ENCODE measurements at regions not wholly inside any gene's neighbourhood (a gene's known extent, or its start where the extent isn't known, plus 50 kb on each side); places are given as distances from the start of the nearest gene placed in this dataset.
"Not testable (repeated sequence)": the region's sequence is repeated elsewhere in the genome, so short reads cannot be mapped to it uniquely, and the experiment has no call there.

DNA sequence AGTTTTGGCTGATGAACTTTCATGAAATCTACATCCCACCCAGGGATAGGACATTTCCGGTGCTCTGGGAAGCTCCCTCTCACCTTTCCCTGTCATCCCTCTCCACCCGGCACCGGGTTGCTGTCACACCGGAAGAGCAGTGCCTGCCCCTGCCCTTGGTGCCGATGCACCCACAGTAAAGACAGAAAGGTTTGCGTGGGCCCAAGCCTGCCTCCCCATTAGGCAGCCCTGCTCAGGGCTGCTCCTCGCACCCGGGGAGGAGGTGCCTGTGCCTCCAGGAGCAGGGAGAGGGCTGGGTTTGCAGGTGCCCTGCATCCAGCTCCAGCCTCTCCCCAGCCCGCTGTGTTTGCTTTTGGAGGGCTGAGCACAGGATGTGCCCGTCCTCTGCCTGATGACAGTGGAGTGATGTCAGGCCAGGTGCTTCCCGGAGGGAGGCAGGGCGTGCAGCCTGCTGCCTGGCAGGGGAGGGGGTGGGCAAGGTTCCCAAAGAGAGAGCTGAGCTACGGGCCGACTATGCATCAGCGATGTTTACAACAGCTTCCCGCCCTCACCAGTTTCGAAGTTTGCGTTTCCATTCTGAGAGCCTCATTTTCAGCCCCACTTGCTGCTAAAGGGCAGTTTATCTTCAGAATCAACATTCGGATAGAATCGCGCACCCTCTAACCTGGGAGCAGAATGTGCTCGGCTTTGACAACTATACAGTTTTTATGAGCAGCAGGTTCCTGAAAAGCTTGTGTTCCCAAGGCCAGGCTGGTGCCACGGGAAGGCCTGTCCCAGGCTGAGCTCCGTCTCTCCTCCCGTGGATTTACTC, 83.2 kb upstream of the CLDN5 start:
- no peak overlapping the region for H3K4me3 ChIP-seq (replicated peaks; ENCODE audit: low read depth, low read length)
- no peak for TF ChIP-seq CTCF (IDR thresholded peaks at IDR 0.05; ENCODE audit: low read depth, low read length, missing control alignments)
- DNase-seq (ENCODE audit: extremely low read depth, low read depth), result no peak

GRCh38 chr22:19608003-19608690, 83.9 kb upstream of the CLDN5 start:
- no peak for TF ChIP-seq CTCF (IDR thresholded peaks at IDR 0.05; ENCODE audit: low read depth, low read length, missing control alignments)
- DNase-seq (ENCODE audit: extremely low read depth, low read depth), result no peak
- H3K4me3 ChIP-seq (replicated peaks; ENCODE audit: low read depth, low read length), result no peak overlapping the region

DNA sequence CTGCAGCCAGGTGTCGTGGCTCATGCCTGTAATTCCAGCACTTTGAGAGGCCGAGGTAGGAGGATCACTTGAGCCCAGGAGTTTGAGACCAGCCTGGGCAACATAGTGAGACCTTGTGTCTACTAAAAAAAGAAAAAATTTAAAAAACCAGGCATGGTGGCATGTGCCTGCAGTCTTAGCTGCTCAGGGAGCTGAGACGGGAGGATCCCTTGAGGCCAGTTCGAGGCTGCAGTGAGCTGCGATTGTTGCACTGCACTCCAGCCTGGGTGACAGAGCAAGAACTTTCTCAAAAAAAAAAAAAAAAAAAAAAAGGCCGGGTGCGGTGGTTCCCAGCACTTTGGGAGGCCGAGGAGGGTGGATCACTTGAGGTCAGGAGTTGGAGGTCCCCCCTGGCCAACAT, 85.5 kb upstream of the CLDN5 start:
- not testable (repeated sequence) for H3K4me3 ChIP-seq (replicated peaks; ENCODE audit: low read depth, low read length); DNase-seq (ENCODE audit: extremely low read depth, low read depth)

DNA sequence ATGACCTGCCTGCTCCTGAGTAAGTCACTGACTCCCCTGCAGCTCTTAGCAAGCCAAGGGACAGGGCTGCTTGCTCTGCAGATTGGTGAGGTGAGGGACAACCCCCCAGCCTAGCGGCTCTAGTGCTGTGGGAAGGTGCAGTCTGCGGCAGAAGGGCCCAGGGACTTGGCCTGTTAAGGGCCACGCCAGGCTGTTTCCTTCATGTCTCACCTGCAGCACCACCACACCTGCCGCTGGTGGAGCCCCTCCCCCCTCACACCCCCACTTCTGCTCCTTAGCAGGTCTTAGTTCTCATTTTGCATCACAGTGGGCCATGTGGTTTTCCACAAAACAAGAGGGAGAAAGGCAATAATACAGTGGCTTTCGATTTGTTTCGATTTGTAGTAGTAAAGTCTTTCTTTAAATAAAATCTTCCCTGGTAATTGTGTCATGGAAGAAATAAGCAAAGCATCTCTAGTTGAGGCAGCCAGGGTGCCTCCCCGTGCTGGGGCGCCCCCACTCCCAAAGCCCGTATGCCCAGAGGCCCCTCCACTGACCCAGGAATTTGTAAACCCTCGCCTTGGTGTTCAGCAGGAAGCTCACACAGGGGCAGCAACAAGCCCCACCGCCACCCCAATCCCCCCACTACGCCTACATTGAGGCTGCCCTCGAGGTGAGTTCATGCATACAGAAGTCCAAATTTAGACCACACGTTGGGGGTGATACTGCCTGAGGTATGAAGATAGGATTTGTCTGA, 86.5 kb upstream of the CLDN5 start:
- H3K4me3 ChIP-seq (replicated peaks; ENCODE audit: low read depth, low read length), result no peak overlapping the region
- DNase-seq (ENCODE audit: extremely low read depth, low read depth), result no peak
- TF ChIP-seq CTCF (IDR thresholded peaks at IDR 0.05; ENCODE audit: low read depth, low read length, missing control alignments), result no peak

DNA sequence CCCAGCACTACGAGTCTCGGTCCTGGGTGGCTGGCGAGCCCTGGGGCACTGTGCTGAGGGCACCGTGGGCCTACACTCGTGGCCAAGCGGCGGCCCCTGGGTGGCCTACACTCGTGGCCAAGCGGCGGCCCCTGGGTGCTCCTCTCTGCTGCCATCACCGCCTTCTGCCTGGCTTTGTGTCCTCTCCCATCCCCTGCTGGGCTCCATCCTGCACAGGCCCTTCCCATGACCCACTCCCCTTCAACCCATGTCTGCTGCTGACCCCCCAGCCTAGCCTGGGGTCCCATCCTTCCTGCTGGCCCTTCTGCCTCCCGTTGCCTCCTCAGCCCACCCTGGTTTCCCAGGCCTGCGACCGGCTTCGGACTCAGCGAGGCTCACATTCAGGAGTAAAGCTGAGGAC, 87.4 kb upstream of the CLDN5 start:
- no peak for DNase-seq (ENCODE audit: extremely low read depth, low read depth)
- no peak overlapping the region for H3K4me3 ChIP-seq (replicated peaks; ENCODE audit: low read depth, low read length)
- TF ChIP-seq CTCF (IDR thresholded peaks at IDR 0.05; ENCODE audit: low read depth, low read length, missing control alignments), result no peak

DNA sequence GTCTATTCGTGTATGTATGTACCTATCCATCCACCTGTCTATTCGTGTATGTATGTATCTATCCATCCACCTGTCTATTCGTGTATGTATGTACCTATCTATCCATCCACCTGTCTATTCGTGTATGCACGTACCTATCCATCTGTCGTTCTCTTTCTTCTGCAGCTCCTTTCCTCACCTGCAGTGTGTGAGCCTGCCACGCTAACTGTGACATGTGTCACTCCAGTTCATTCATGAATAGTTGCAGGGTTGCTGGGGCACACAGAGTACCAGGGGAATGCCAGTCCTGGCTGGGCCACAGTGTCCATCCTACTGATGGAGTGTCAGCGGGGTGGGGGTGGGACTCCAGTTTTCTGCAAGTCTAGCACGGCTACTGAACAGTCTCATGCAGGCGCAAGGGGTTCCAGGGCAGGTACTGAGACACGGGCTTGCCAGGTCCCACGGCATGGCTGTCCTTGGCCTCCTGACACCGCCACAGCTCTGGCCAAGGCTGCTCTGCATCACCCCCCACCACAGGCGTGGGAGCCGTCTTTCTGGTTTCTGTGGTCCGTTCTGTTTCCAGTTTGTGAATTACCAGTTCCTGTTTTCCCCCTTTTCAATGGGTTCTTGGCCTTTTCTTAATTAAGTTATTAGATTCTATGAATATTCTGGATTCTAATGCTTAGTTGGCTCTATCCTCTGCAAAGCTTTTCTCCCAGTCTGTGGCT, 88.8 kb upstream of the CLDN5 start:
- no peak overlapping the region for H3K4me3 ChIP-seq (replicated peaks; ENCODE audit: low read depth, low read length)
- TF ChIP-seq CTCF (IDR thresholded peaks at IDR 0.05; ENCODE audit: low read depth, low read length, missing control alignments), result no peak
- DNase-seq (ENCODE audit: extremely low read depth, low read depth), result no peak

DNA sequence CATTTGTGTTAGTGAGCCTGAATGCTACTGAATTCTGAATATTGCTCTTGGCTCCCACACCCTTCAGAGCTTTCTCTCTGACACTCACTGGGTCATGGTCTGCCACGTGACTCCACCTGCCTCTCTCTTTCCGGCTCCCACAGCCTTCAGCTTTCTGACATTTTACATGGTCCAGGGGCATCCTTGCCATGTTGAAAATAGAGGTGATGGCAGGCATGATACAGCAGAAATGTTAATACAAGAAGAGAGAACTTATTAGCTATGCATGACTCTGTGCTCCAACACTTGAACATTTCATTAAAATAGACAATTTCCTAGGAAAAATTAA, 90.3 kb upstream of the CLDN5 start:
- no peak for DNase-seq (ENCODE audit: extremely low read depth, low read depth)
- H3K4me3 ChIP-seq (replicated peaks; ENCODE audit: low read depth, low read length), result no peak overlapping the region
- no peak for TF ChIP-seq CTCF (IDR thresholded peaks at IDR 0.05; ENCODE audit: low read depth, low read length, missing control alignments)
